ACC112 (cell line): ENCODE measurements at regions not wholly inside any gene's neighbourhood (a gene's known extent, or its start where the extent isn't known, plus 50 kb on each side); places are given as distances from the start of the nearest gene placed in this dataset.
"Not testable (repeated sequence)": the region's sequence is repeated elsewhere in the genome, so short reads cannot be mapped to it uniquely, and the experiment has no call there.

Experiments used
- H2AFZ ChIP-seq: fragments of 200-600 bp; sonication (generic); one replicate; pipeline ENCODE4 v1.6.0; 2017; ENCODE audit warnings: antibody characterized with exemption, low read length; ENCODE audit not compliant: unreplicated experiment
- H3K27ac ChIP-seq: fragments of 200-600 bp; sonication (generic); 2 replicates; pipeline ENCODE4 v1.5.1; 2014; ENCODE audit warnings: low read depth, mild to moderate bottlenecking, antibody characterized with exemption, low read length, moderate library complexity
- H3K27me3 ChIP-seq: fragments of 200-600 bp; sonication (generic); 2 replicates; pipeline ENCODE4 v1.6.1; 2014; ENCODE audit warnings: mild to moderate bottlenecking, antibody characterized with exemption, low read length, moderate library complexity, mixed read lengths; ENCODE audit not compliant: insufficient read depth
- H3K36me3 ChIP-seq: fragments of 200-600 bp; sonication (generic); 2 replicates; pipeline ENCODE4 v1.6.1; 2016; ENCODE audit warnings: mild to moderate bottlenecking, antibody characterized with exemption, low read length, moderate library complexity, mixed read lengths; ENCODE audit not compliant: insufficient read depth
- H3K4me1 ChIP-seq: fragments of 200-600 bp; sonication (generic); one replicate; pipeline ENCODE4 v1.6.1; 2016; ENCODE audit warnings: low read length, mixed read lengths; ENCODE audit not compliant: insufficient read depth, unreplicated experiment, control insufficient read depth
- H3K4me3 ChIP-seq: fragments of 200-600 bp; sonication (generic); 2 replicates; pipeline ENCODE4 v1.5.1; 2014; ENCODE audit warnings: mild to moderate bottlenecking, low read depth, low read length
- H3K79me2 ChIP-seq: fragments of 200-600 bp; sonication (generic); one replicate; pipeline ENCODE4 v1.6.0; 2016; ENCODE audit warnings: low read length; ENCODE audit not compliant: control insufficient read depth, unreplicated experiment, insufficient read depth

GRCh38 chr3:65004306-65004705 lies 316.5 kb upstream of the ADAMTS9 start:
- Histone ChIP-seq H2AFZ (no peak overlapping the region), H3K79me2 (no peaks in the 10 kb centered on the region), H3K27me3 (no peaks in the 10 kb centered on the region), H3K4me1 (peaks cover 29% of the 10 kb centered on the region), H3K27ac (no peak overlapping the region), H3K36me3 (no peaks in the 10 kb centered on the region), H3K4me3 (no peak overlapping the region)

GRCh38 chr3:65001119-65001518 lies 313.3 kb upstream of the ADAMTS9 start:
- not testable (repeated sequence) for H3K27me3 ChIP-seq, H3K79me2 ChIP-seq, H3K27ac ChIP-seq, H3K36me3 ChIP-seq, H2AFZ ChIP-seq, H3K4me3 ChIP-seq
- H3K4me1 ChIP-seq: peaks cover 27% of the 10 kb centered on the region

- no peaks in the 10 kb centered on the region for H3K79me2 ChIP-seq
- H3K4me3 ChIP-seq: no peak overlapping the region
- H2AFZ ChIP-seq: no peak overlapping the region
- no peaks in the 10 kb centered on the region for H3K27me3 ChIP-seq
- no peak overlapping the region for H3K27ac ChIP-seq
- H3K4me1 ChIP-seq: peaks cover 6% of the 10 kb centered on the region
- H3K36me3 ChIP-seq: no peaks in the 10 kb centered on the region
Measured at GRCh38 chr3:64998317-64998716, 310.5 kb upstream of the ADAMTS9 start.

- no peak overlapping the region for H3K4me3 ChIP-seq
- no peaks in the 10 kb centered on the region for H3K79me2 ChIP-seq
- no peaks in the 10 kb centered on the region for H3K36me3 ChIP-seq
- no peaks in the 10 kb centered on the region for H3K27me3 ChIP-seq
- peaks cover 6% of the 10 kb centered on the region for H3K4me1 ChIP-seq
- H3K27ac ChIP-seq: no peak overlapping the region
- peak overlapping the region; percentile 69 for H2AFZ ChIP-seq
Measured at GRCh38 chr3:64995857-64996551, 308.2 kb upstream of the ADAMTS9 start.

- Histone ChIP-seq H3K4me3 (no peak overlapping the region), H3K27ac (no peak overlapping the region), H2AFZ (no peak overlapping the region), H3K79me2 (no peaks in the 10 kb centered on the region), H3K36me3 (no peaks in the 10 kb centered on the region), H3K4me1 (peaks cover 6% of the 10 kb centered on the region), H3K27me3 (no peaks in the 10 kb centered on the region)
Measured at GRCh38 chr3:64993781-64994180, 306.0 kb upstream of the ADAMTS9 start.

- H3K27me3 ChIP-seq: no peaks in the 10 kb centered on the region
- no peak overlapping the region for H3K4me3 ChIP-seq
Measured at GRCh38 chr3:64992530-64993285, 304.9 kb upstream of the ADAMTS9 start.

GRCh38 chr3:64988188-64988587 lies 300.4 kb upstream of the ADAMTS9 start:
- Histone ChIP-seq H3K27me3 (no peaks in the 10 kb centered on the region), H3K4me1 (peaks cover 10% of the 10 kb centered on the region), H3K79me2 (no peaks in the 10 kb centered on the region), H2AFZ (no peak overlapping the region), H3K4me3 (no peak overlapping the region), H3K36me3 (no peaks in the 10 kb centered on the region), H3K27ac (peak overlapping the region; percentile 62)

More at GRCh38 chr3:64992530-64993285, 304.9 kb upstream of the ADAMTS9 start:
- no peaks in the 10 kb centered on the region for H3K79me2 ChIP-seq
- H3K27ac ChIP-seq: no peak overlapping the region
- peaks cover 12% of the 10 kb centered on the region for H3K4me1 ChIP-seq
- peak overlapping the region; percentile 5 for H2AFZ ChIP-seq
- no peaks in the 10 kb centered on the region for H3K36me3 ChIP-seq

- no peak overlapping the region for H2AFZ ChIP-seq
- peaks cover 10% of the 10 kb centered on the region for H3K4me1 ChIP-seq
- no peaks in the 10 kb centered on the region for H3K36me3 ChIP-seq
- H3K4me3 ChIP-seq: no peak overlapping the region
- H3K79me2 ChIP-seq: no peaks in the 10 kb centered on the region
- no peaks in the 10 kb centered on the region for H3K27me3 ChIP-seq
- peak overlapping the region; percentile 62 for H3K27ac ChIP-seq
Measured at GRCh38 chr3:64987726-64988125, 299.9 kb upstream of the ADAMTS9 start.

- Histone ChIP-seq H3K27ac (no peak overlapping the region), H3K36me3 (no peaks in the 10 kb centered on the region), H3K4me1 (peaks cover 10% of the 10 kb centered on the region)
Measured at GRCh38 chr3:64985072-64985471, 297.3 kb upstream of the ADAMTS9 start.

GRCh38 chr3:64983583-64984359 lies 296.0 kb upstream of the ADAMTS9 start:
- H3K27ac ChIP-seq: no peak overlapping the region
- no peaks in the 10 kb centered on the region for H3K79me2 ChIP-seq
- H3K36me3 ChIP-seq: no peaks in the 10 kb centered on the region
- H3K27me3 ChIP-seq: no peaks in the 10 kb centered on the region
- H3K4me3 ChIP-seq: no peak overlapping the region
- no peak overlapping the region for H2AFZ ChIP-seq
- peaks cover 10% of the 10 kb centered on the region for H3K4me1 ChIP-seq

More at GRCh38 chr3:64985072-64985471, 297.3 kb upstream of the ADAMTS9 start:
- Histone ChIP-seq H3K79me2 (no peaks in the 10 kb centered on the region), H3K4me3 (no peak overlapping the region), H2AFZ (no peak overlapping the region), H3K27me3 (no peaks in the 10 kb centered on the region)
